Transverse colon (tissue), 4 donors: ENCODE measurements at regions not wholly inside any gene's neighbourhood (a gene's known extent, or its start where the extent isn't known, plus 50 kb on each side); places are given as distances from the start of the nearest gene placed in this dataset.

ENCODE experiments used
- DNase-seq: peaks from one replicate; pipeline ENCODE4 v3.0.0-alpha.2; 2019
- H3K27ac ChIP-seq, 4 donors: fragments of 200-600 bp; sonication (generic); 2 replicates each; pipeline ENCODE4 v1.5.1; 2016 to 2018; ENCODE audit warnings: inconsistent platforms in 4 of 4
- H3K27me3 ChIP-seq: fragments of 200-600 bp; sonication (generic); 2 replicates; pipeline ENCODE4 v1.5.1; 2017; ENCODE audit warnings: inconsistent platforms
- H3K36me3 ChIP-seq, 4 donors: fragments of 200-600 bp; sonication (generic); 2 replicates each; pipeline ENCODE4 v1.5.1; 2017 to 2019; ENCODE audit warnings: inconsistent platforms in 4 of 4
- H3K4me1 ChIP-seq, 4 donors: fragments of 200-600 bp; sonication (generic); 2 replicates each; pipeline ENCODE4 v1.5.1; 2017 to 2020; ENCODE audit warnings: inconsistent platforms in 4 of 4
- H3K4me3 ChIP-seq, 4 donors: fragments of 200-600 bp; sonication (generic); 1 replicate in 1 of 4; 2 replicates in 3 of 4; pipeline versions ENCODE4 v1.5.1 to v1.6.1; 2017 to 2019; ENCODE audit warnings: inconsistent platforms in 4 of 4
- H3K9me3 ChIP-seq, 2 donors: fragments of 200-600 bp; sonication (generic); 2 replicates each; pipeline ENCODE4 v1.5.1; 2017 to 2019; ENCODE audit warnings: inconsistent platforms in 2 of 2
- EP300 ChIP-seq: sonication (generic); formaldehyde crosslinking; IDR thresholded peaks from one replicate; pipeline ENCODE4 v1.6.1; 2017; ENCODE audit warnings: antibody characterized with exemption, low read depth
- POLR2A ChIP-seq: fragments of 450-650 bp; IDR thresholded peaks from one replicate; pipeline ENCODE4 v1.6.1; 2016; ENCODE audit warnings: antibody characterized with exemption, mild to moderate bottlenecking, moderate library complexity
- POLR2AphosphoS5 ChIP-seq, 3 donors: sonication (generic); formaldehyde crosslinking; IDR thresholded peaks; one replicate each; pipeline ENCODE4 v1.6.1; 2016; ENCODE audit warnings: antibody characterized with exemption in 3 of 3
- WGBS, 2 donors: methylation state at CpG; one replicate each; pipeline ENCODE4 v1.1.5; 2018; ENCODE audit warnings: low coverage in 1 of 2; 5-methylcytosine and 5-hydroxymethylcytosine counted together
- in situ Hi-C, 4 donors: fragments of 200-750 bp; cut with MboI; loops; one replicate each; pipeline versions ENCODE4 v1.15.0 to v1.15.1; 2017; ENCODE audit warnings: low sequenced_read_pairs in 3 of 4, low pct_ligation_motif_present in 1 of 4, low pct_unique_long_range_greater_than_20kb in 1 of 4
- intact Hi-C: fragments of 100-400 bp; cut with DNase I; formaldehyde crosslinking; loops from one replicate; pipeline ENCODE4 v1.15.1; 2023; ENCODE audit warnings: low total_unique reads
- TF ChIP-seq, protein P1 (sequence below), 5 experiments: fragments of 200-600 bp in 3 of 5; fragments of 450-650 bp in 2 of 5; sonication (generic) in 3 of 5; IDR thresholded peaks; 1 replicate in 2 of 5; 2 replicates in 3 of 5; pipeline ENCODE4 v1.5.1; 2016 to 2017; ENCODE audit warnings: antibody characterized with exemption in 5 of 5, inconsistent platforms in 3 of 5, mild to moderate bottlenecking in 2 of 5, moderate library complexity in 1 of 5

DNA sequence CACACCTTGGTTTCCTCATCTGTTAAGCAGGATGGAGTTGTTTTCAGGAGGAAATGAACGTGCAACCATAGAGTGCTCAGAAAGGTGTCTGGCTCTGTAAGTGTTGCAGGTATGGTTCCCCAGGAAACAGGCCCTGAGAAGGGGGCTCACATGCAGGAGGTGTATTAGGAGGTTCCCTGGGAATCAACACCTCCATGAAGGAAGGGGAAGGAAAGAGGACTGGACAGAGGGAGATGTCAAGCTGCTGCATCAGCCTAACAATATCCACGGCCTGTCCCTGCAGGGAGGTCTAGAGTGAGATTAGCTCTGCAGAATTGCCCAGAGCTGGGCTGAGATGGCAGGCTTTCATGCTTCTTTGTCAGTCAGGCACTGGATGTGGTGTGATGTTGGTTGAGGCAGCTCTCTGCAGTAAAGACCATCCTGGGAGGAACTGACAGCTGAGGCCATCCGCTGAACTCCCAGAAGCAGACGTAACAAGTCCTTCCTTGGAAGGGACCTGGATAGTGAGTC, 373.3 kb downstream of the ZNF536 start:
- no peak for DNase-seq
- no peaks in the 10 kb centered on the region for H3K4me1 ChIP-seq
- H3K4me3 ChIP-seq = no peak overlapping the region
- intact Hi-C loops (no loop called here), in situ Hi-C loops (no loop called here)
- WGBS, 2 donors = 86% methylated on average over 4 of the region's 4 CpGs; no CpG with 5 or more reads in 1 of the 2 donors
- no peak overlapping the region for H3K27ac ChIP-seq
- H3K36me3 ChIP-seq = no peaks in the 10 kb centered on the region
- TF ChIP-seq POLR2AphosphoS5 (IDR thresholded peaks at IDR 0.05) = no peak
- TF ChIP-seq POLR2A = no peak
- TF ChIP-seq, protein P1, sequence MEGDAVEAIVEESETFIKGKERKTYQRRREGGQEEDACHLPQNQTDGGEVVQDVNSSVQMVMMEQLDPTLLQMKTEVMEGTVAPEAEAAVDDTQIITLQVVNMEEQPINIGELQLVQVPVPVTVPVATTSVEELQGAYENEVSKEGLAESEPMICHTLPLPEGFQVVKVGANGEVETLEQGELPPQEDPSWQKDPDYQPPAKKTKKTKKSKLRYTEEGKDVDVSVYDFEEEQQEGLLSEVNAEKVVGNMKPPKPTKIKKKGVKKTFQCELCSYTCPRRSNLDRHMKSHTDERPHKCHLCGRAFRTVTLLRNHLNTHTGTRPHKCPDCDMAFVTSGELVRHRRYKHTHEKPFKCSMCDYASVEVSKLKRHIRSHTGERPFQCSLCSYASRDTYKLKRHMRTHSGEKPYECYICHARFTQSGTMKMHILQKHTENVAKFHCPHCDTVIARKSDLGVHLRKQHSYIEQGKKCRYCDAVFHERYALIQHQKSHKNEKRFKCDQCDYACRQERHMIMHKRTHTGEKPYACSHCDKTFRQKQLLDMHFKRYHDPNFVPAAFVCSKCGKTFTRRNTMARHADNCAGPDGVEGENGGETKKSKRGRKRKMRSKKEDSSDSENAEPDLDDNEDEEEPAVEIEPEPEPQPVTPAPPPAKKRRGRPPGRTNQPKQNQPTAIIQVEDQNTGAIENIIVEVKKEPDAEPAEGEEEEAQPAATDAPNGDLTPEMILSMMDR (IDR thresholded peaks at IDR 0.05) = no peak
- TF ChIP-seq EP300 = no peak
- H3K27me3 ChIP-seq = no peaks in the 10 kb centered on the region
- H3K9me3 ChIP-seq = no peaks in the 10 kb centered on the region

DNA sequence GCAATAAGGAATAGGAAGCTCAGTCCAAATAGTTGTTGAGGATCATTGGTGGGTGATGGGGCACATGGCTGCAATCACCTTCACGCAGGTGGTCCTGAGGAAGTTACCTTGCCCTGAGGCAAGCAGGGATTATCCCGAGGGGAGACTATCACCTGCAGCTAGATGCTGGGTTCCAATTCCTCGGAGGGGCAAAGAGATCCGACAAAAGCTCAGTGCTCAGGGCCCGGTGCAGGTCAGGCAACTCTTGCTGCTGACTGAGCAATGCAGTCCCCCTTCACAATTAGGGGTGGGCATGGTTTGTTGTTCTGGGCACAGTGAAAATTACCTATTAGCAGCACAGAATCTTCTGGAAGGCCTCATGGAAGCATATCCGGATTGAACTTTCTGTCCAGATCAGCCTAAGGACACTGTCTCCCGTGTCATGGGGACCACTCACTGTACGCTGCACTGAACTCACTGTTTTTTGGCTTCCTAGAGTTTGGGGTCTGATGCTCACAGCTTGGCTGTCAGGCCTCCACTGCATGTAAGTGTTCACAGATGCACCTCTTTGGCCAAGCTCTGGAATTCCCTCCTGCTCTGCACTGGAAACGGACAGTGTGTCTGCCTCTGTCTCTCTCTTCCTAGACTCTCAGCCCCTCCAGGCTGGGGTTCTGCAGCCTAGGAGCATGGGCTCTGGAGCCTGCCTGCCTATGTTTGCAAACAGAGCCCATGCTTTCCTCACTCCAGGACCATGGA, 372.7 kb downstream of the ZNF536 start:
- intact Hi-C loops (no loop called here), in situ Hi-C loops (no loop called here)
- 68 to 90% methylated on average over 2 to 9 of the region's 9 CpGs for WGBS, 2 donors
- Histone ChIP-seq H3K27ac (no peak overlapping the region), H3K4me1 (no peaks in the 10 kb centered on the region), H3K36me3 (no peaks in the 10 kb centered on the region), H3K4me3 (no peak overlapping the region), H3K9me3 (no peaks in the 10 kb centered on the region), H3K27me3 (no peaks in the 10 kb centered on the region)
- no peak for DNase-seq
- TF ChIP-seq, protein P1 (IDR thresholded peaks at IDR 0.05) = no peak
- TF ChIP-seq EP300 = no peak
- no peak for TF ChIP-seq POLR2AphosphoS5 (IDR thresholded peaks at IDR 0.05)
- TF ChIP-seq POLR2A = no peak

DNA sequence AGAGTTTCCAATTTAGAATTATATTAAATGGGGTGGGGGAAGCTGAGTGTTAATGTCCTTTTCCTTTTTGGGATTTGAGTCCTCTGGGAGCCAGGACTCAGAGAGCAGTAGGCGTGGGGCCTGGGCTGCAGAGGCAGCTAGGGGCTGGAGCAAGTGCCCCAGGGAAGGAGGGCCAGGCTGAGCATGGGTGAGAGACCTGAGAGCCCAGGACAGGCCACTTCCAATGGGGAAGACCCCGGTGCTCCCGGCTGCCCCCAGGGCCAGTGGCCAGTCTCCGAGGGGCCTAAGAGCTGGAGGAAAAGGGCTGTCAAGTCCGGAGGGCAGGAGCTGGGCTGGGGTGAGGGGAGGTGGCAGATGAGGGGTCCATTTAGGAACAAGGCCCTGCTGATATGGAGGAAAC, 371.5 kb downstream of the ZNF536 start:
- no peaks in the 10 kb centered on the region for H3K27me3 ChIP-seq
- intact Hi-C loops = no loop called here
- H3K4me3 ChIP-seq = no peak overlapping the region
- H3K9me3 ChIP-seq = no peaks in the 10 kb centered on the region
- H3K4me1 ChIP-seq = no peaks in the 10 kb centered on the region
- WGBS, 2 donors = 20 to 86% methylated on average over 1 to 5 of the region's 5 CpGs
- no peak for DNase-seq
- TF ChIP-seq POLR2A (no peak), POLR2AphosphoS5 (IDR thresholded peaks at IDR 0.05) (no peak), EP300 (no peak)
- TF ChIP-seq, protein P1 (IDR thresholded peaks at IDR 0.05) = no peak
- in situ Hi-C loops = no loop called here
- H3K36me3 ChIP-seq = no peaks in the 10 kb centered on the region
- H3K27ac ChIP-seq = no peak overlapping the region

DNA sequence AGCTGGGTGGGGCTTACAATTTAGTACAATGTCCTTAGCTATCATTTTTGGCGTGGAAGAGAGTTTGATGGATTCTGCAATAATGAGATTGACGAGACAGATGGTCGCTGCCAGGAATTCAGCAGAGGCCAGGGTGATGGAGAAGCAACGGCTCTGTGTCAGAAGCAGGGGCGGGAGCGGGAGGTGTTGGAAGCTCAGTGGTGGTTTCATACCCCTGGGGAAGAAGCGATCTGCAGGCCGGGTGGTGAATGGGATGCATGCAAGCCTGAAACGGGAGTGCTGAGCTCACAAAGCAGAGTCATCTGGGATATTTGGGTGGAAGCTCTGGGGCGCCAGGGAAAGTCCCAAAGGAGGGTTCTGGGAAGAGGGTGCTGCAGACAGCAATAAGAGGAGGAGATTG, 370.8 kb downstream of the ZNF536 start:
- no peak for DNase-seq
- no peaks in the 10 kb centered on the region for H3K4me1 ChIP-seq
- H3K4me3 ChIP-seq = no peak overlapping the region
- no peaks in the 10 kb centered on the region for H3K27me3 ChIP-seq
- intact Hi-C loops (no loop called here), in situ Hi-C loops (no loop called here)
- no peaks in the 10 kb centered on the region for H3K9me3 ChIP-seq
- TF ChIP-seq EP300 (no peak), POLR2AphosphoS5 (IDR thresholded peaks at IDR 0.05) (no peak), POLR2A (no peak)
- TF ChIP-seq, protein P1 (IDR thresholded peaks at IDR 0.05) = no peak
- H3K36me3 ChIP-seq = no peaks in the 10 kb centered on the region
- 64 to 74% methylated on average over 8 to 10 of the region's 10 CpGs for WGBS, 2 donors
- no peak overlapping the region for H3K27ac ChIP-seq
